ENCODE measurements at regions not wholly inside any gene's neighbourhood (a gene's known extent, or its start where the extent isn't known, plus 50 kb on each side); places are given as distances from the start of the nearest gene placed in this dataset.

GRCh38 chr4:175369087-175369486, 443.0 kb downstream of the GPM6A start:
- no peak for TF ChIP-seq CTCF (IDR thresholded peaks at IDR 0.05; ENCODE audit: control extremely low read depth in 1 of 3, insufficient read depth in 1 of 3, low read depth in 1 of 3, low read length in 3 of 3)
- no peak for TF ChIP-seq RAD21 (IDR thresholded peaks at IDR 0.05 in 1 of 2, conservative IDR thresholded peaks at IDR 0.05 in 1 of 2; ENCODE audit: low read depth in 2 of 2, low read length in 2 of 2)
- TF ChIP-seq SAP30 (IDR thresholded peaks at IDR 0.05; ENCODE audit: insufficient read depth, insufficient replicate concordance, low read length): no peak
- TF ChIP-seq CHD2 (IDR thresholded peaks at IDR 0.05; ENCODE audit: low read length): no peak
- no peak for TF ChIP-seq PHF8 (conservative IDR thresholded peaks at IDR 0.05; ENCODE audit: low read depth, low read length)
- TF ChIP-seq JUND (IDR thresholded peaks at IDR 0.05; ENCODE audit: low read length): no peak
- TF ChIP-seq, protein P1, sequence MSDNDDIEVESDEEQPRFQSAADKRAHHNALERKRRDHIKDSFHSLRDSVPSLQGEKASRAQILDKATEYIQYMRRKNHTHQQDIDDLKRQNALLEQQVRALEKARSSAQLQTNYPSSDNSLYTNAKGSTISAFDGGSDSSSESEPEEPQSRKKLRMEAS (IDR thresholded peaks at IDR 0.05): no peak
- no peak for TF ChIP-seq KDM5A (IDR thresholded peaks at IDR 0.05; ENCODE audit: low read length)
- no peak for TF ChIP-seq YY1 (IDR thresholded peaks at IDR 0.05; ENCODE audit: low read depth, low read length)
- no peak for TF ChIP-seq SUZ12 (IDR thresholded peaks at IDR 0.05; ENCODE audit: low read length)
- TF ChIP-seq, protein P2, sequence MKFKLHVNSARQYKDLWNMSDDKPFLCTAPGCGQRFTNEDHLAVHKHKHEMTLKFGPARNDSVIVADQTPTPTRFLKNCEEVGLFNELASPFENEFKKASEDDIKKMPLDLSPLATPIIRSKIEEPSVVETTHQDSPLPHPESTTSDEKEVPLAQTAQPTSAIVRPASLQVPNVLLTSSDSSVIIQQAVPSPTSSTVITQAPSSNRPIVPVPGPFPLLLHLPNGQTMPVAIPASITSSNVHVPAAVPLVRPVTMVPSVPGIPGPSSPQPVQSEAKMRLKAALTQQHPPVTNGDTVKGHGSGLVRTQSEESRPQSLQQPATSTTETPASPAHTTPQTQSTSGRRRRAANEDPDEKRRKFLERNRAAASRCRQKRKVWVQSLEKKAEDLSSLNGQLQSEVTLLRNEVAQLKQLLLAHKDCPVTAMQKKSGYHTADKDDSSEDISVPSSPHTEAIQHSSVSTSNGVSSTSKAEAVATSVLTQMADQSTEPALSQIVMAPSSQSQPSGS (IDR thresholded peaks at IDR 0.05; ENCODE audit: low read length): no peak

All from H1 (cell line).